ENCODE measurements at regions not wholly inside any gene's neighbourhood (a gene's known extent, or its start where the extent isn't known, plus 50 kb on each side); places are given as distances from the start of the nearest gene placed in this dataset.

DNA sequence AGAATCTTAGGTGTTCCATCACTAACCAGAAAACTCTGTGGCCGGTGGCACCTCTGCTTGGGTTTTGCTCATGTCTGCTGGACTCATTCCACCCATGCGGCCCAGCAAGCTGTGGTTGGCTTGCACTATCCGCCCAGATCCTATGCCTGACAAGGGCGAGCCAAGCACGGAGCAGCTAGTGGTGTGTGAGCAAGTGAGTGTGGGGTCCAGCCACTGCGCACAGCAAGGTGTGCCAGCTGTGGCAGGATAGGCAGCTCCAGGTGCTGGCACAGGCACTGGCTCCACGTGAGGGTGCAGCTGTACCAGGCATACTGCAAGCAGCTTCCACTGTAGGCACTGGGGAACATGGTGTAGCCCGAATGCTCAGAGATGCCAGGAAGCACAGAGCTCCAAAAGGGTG lies 813.7 kb upstream of the CNTN5 start (continued):
- TF ChIP-seq, protein P1, sequence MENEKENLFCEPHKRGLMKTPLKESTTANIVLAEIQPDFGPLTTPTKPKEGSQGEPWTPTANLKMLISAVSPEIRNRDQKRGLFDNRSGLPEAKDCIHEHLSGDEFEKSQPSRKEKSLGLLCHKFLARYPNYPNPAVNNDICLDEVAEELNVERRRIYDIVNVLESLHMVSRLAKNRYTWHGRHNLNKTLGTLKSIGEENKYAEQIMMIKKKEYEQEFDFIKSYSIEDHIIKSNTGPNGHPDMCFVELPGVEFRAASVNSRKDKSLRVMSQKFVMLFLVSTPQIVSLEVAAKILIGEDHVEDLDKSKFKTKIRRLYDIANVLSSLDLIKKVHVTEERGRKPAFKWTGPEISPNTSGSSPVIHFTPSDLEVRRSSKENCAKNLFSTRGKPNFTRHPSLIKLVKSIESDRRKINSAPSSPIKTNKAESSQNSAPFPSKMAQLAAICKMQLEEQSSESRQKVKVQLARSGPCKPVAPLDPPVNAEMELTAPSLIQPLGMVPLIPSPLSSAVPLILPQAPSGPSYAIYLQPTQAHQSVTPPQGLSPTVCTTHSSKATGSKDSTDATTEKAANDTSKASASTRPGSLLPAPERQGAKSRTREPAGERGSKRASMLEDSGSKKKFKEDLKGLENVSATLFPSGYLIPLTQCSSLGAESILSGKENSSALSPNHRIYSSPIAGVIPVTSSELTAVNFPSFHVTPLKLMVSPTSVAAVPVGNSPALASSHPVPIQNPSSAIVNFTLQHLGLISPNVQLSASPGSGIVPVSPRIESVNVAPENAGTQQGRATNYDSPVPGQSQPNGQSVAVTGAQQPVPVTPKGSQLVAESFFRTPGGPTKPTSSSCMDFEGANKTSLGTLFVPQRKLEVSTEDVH (IDR thresholded peaks at IDR 0.05; ENCODE audit: low read depth, partially characterized antibody) = no peak
- no peak for TF ChIP-seq IKZF1 (conservative IDR thresholded peaks at IDR 0.05)
- TF ChIP-seq, protein P2, sequence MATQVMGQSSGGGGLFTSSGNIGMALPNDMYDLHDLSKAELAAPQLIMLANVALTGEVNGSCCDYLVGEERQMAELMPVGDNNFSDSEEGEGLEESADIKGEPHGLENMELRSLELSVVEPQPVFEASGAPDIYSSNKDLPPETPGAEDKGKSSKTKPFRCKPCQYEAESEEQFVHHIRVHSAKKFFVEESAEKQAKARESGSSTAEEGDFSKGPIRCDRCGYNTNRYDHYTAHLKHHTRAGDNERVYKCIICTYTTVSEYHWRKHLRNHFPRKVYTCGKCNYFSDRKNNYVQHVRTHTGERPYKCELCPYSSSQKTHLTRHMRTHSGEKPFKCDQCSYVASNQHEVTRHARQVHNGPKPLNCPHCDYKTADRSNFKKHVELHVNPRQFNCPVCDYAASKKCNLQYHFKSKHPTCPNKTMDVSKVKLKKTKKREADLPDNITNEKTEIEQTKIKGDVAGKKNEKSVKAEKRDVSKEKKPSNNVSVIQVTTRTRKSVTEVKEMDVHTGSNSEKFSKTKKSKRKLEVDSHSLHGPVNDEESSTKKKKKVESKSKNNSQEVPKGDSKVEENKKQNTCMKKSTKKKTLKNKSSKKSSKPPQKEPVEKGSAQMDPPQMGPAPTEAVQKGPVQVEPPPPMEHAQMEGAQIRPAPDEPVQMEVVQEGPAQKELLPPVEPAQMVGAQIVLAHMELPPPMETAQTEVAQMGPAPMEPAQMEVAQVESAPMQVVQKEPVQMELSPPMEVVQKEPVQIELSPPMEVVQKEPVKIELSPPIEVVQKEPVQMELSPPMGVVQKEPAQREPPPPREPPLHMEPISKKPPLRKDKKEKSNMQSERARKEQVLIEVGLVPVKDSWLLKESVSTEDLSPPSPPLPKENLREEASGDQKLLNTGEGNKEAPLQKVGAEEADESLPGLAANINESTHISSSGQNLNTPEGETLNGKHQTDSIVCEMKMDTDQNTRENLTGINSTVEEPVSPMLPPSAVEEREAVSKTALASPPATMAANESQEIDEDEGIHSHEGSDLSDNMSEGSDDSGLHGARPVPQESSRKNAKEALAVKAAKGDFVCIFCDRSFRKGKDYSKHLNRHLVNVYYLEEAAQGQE (IDR thresholded peaks at IDR 0.05; ENCODE audit: low read depth, low read length) = no peak
- TF ChIP-seq, protein P3, sequence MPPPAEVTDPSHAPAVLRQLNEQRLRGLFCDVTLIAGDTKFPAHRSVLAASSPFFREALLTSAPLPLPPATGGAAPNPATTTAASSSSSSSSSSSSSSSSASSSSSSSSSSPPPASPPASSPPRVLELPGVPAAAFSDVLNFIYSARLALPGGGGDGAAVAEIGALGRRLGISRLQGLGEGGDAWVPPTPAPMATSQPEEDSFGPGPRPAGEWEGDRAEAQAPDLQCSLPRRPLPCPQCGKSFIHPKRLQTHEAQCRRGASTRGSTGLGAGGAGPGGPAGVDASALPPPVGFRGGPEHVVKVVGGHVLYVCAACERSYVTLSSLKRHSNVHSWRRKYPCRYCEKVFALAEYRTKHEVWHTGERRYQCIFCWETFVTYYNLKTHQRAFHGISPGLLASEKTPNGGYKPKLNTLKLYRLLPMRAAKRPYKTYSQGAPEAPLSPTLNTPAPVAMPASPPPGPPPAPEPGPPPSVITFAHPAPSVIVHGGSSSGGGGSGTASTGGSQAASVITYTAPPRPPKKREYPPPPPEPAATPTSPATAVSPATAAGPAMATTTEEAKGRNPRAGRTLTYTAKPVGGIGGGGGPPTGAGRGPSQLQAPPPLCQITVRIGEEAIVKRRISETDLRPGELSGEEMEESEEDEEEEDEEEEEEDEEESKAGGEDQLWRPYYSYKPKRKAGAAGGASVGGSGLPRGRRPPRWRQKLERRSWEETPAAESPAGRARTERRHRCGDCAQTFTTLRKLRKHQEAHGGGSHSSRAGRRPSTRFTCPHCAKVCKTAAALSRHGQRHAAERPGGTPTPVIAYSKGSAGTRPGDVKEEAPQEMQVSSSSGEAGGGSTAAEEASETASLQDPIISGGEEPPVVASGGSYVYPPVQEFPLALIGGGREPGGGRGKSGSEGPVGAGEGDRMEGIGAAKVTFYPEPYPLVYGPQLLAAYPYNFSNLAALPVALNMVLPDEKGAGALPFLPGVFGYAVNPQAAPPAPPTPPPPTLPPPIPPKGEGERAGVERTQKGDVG (CRISPR knock-in tag; IDR thresholded peaks at IDR 0.05) = no peak
- no peak for TF ChIP-seq USF2 (IDR thresholded peaks at IDR 0.05; ENCODE audit: borderline replicate concordance, low read depth, low read length)
- TF ChIP-seq TCF12 (IDR thresholded peaks at IDR 0.05; ENCODE audit: low read depth, low read length) = no peak
- TF ChIP-seq FOS (IDR thresholded peaks at IDR 0.05; ENCODE audit: borderline replicate concordance, extremely low read depth, insufficient read length) = no peak
- TF ChIP-seq ZNF384 (IDR thresholded peaks at IDR 0.05; ENCODE audit: borderline replicate concordance, low read depth, low read length) = no peak
- TF ChIP-seq SRF (IDR thresholded peaks at IDR 0.05; ENCODE audit: low read depth in 2 of 2, low read length in 2 of 2) = no peak
- no peak for TF ChIP-seq ATF7 (IDR thresholded peaks at IDR 0.05; ENCODE audit: low read depth)
- no peak for TF ChIP-seq BHLHE40 (IDR thresholded peaks at IDR 0.05; ENCODE audit: borderline replicate concordance in 1 of 2, low read depth in 2 of 2, low read length in 1 of 2)

Measured in GM12878 (cell line).